GM19463 (cell line): ENCODE measurements at regions not wholly inside any gene's neighbourhood (a gene's known extent, or its start where the extent isn't known, plus 50 kb on each side); places are given as distances from the start of the nearest gene placed in this dataset.

Source experiments
- ATAC-seq: cut with Tn5 transposase; IDR thresholded peaks from one replicate; pipeline ENCODE4 v1.9.1; 2021; ENCODE audit warnings: mild to moderate bottlenecking, moderate library complexity; ENCODE audit not compliant: unreplicated experiment

- ATAC-seq = no peak
Observed at GRCh38 chr9:93829271-93830011, 125.7 kb downstream of the BARX1 start.

GRCh38 chr9:93828331-93829097 lies 126.6 kb downstream of the BARX1 start:
- no peak for ATAC-seq

- ATAC-seq = peak; percentile 63
Observed at GRCh38 chr9:93827545-93828330, 127.4 kb downstream of the BARX1 start.

- no peak for ATAC-seq
Observed at GRCh38 chr9:93826905-93827544, 128.1 kb downstream of the BARX1 start.

GRCh38 chr9:93826209-93826608 lies 128.9 kb downstream of the BARX1 start:
- no peak for ATAC-seq

GRCh38 chr9:93825348-93826115 lies 129.6 kb downstream of the BARX1 start:
- no peak for ATAC-seq

GRCh38 chr9:93824386-93825294 lies 130.5 kb downstream of the BARX1 start:
- no peak for ATAC-seq

- ATAC-seq = no peak
Observed at GRCh38 chr9:93823245-93824072, 131.7 kb downstream of the BARX1 start.

- no peak for ATAC-seq
Observed at GRCh38 chr9:93822229-93822628, 132.9 kb downstream of the BARX1 start.

- no peak for ATAC-seq
Observed at GRCh38 chr9:93821307-93821703, 133.8 kb downstream of the BARX1 start.

- ATAC-seq = no peak
Observed at GRCh38 chr9:93820667-93821306, 134.4 kb downstream of the BARX1 start.

GRCh38 chr9:93819905-93820304 lies 135.2 kb downstream of the BARX1 start:
- ATAC-seq = no peak

GRCh38 chr9:93818827-93819472 lies 136.2 kb downstream of the BARX1 start:
- no peak for ATAC-seq

GRCh38 chr9:93818237-93818636 lies 136.9 kb downstream of the BARX1 start:
- no peak for ATAC-seq

GRCh38 chr9:93815677-93816076 lies 139.5 kb downstream of the BARX1 start:
- ATAC-seq = no peak

GRCh38 chr9:93815135-93815534 lies 140.0 kb downstream of the BARX1 start:
- no peak for ATAC-seq
